OCI-LY3 (cell line): ENCODE measurements at regions not wholly inside any gene's neighbourhood (a gene's known extent, or its start where the extent isn't known, plus 50 kb on each side); places are given as distances from the start of the nearest gene placed in this dataset.

Experiments
- EZH2phosphoT487 ChIP-seq: fragments of 200-600 bp; shearing (Covaris generic); IDR thresholded peaks from 2 replicates; pipeline ENCODE4 v1.6.1; 2018; ENCODE audit warnings: antibody characterized with exemption, mixed run types, low read depth
- TF ChIP-seq, protein P1 (sequence below): fragments of 200-600, 300-600 bp; sonication (generic); IDR thresholded peaks from 2 replicates; pipeline ENCODE4 v1.5.1; 2014; ENCODE audit warnings: antibody characterized with exemption, low read length, low read depth

GRCh38 chr11:122036018-122036417, 80.0 kb downstream of the BLID start:
- TF ChIP-seq EZH2phosphoT487 = no peak
- TF ChIP-seq, protein P1, sequence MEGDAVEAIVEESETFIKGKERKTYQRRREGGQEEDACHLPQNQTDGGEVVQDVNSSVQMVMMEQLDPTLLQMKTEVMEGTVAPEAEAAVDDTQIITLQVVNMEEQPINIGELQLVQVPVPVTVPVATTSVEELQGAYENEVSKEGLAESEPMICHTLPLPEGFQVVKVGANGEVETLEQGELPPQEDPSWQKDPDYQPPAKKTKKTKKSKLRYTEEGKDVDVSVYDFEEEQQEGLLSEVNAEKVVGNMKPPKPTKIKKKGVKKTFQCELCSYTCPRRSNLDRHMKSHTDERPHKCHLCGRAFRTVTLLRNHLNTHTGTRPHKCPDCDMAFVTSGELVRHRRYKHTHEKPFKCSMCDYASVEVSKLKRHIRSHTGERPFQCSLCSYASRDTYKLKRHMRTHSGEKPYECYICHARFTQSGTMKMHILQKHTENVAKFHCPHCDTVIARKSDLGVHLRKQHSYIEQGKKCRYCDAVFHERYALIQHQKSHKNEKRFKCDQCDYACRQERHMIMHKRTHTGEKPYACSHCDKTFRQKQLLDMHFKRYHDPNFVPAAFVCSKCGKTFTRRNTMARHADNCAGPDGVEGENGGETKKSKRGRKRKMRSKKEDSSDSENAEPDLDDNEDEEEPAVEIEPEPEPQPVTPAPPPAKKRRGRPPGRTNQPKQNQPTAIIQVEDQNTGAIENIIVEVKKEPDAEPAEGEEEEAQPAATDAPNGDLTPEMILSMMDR = no peak
